Mesenchymal stem cell (in vitro differentiated cells and primary cell): ENCODE measurements at regions not wholly inside any gene's neighbourhood (a gene's known extent, or its start where the extent isn't known, plus 50 kb on each side); places are given as distances from the start of the nearest gene placed in this dataset.

Experiments
- DNase-seq: peaks from one replicate; pipeline ENCODE4 v3.0.0-alpha.2; 2013
- H2AFZ ChIP-seq: one replicate; pipeline ENCODE4 v1.6.1; 2013; ENCODE audit warnings: low read depth, mild to moderate bottlenecking, control low read depth, inconsistent platforms, low read length, moderate library complexity
- H2AK5ac ChIP-seq: 2 replicates; pipeline ENCODE4 v1.6.1; 2013; ENCODE audit warnings: low read length, moderate library complexity, mild to moderate bottlenecking, inconsistent platforms; ENCODE audit not compliant: severe bottlenecking
- H2BK120ac ChIP-seq: one replicate; pipeline ENCODE4 v1.6.1; 2013; ENCODE audit warnings: low read depth, mild to moderate bottlenecking, inconsistent platforms, low read length, moderate library complexity
- H2BK12ac ChIP-seq, 2 experiments: one replicate each; pipeline ENCODE4 v1.6.1; 2013; ENCODE audit warnings: inconsistent platforms in 2 of 2, low read length in 2 of 2, mild to moderate bottlenecking in 2 of 2, moderate library complexity in 2 of 2, control low read depth in 1 of 2
- H2BK15ac ChIP-seq: one replicate; pipeline ENCODE4 v1.6.1; 2013; ENCODE audit warnings: mild to moderate bottlenecking, low read depth, inconsistent platforms; ENCODE audit not compliant: poor library complexity, severe bottlenecking
- H2BK5ac ChIP-seq: 2 replicates; pipeline ENCODE4 v1.6.1; 2013; ENCODE audit warnings: low read depth, mild to moderate bottlenecking, low read length, control low read depth, inconsistent platforms; ENCODE audit not compliant: poor library complexity, severe bottlenecking
- H3K14ac ChIP-seq, 2 experiments: one replicate each; pipeline ENCODE4 v1.6.1; 2013; ENCODE audit warnings: inconsistent platforms in 2 of 2, low read length in 2 of 2, control low read depth in 1 of 2, mild to moderate bottlenecking in 1 of 2, moderate library complexity in 1 of 2
- H3K18ac ChIP-seq, 2 experiments: one replicate each; pipeline ENCODE4 v1.6.1; 2013; ENCODE audit warnings: inconsistent platforms in 2 of 2, low read length in 2 of 2, control low read depth in 1 of 2, low read depth in 1 of 2, mild to moderate bottlenecking in 1 of 2
- H3K23ac ChIP-seq, 2 experiments: one replicate each; pipeline ENCODE4 v1.6.1; 2013; ENCODE audit warnings: inconsistent platforms in 2 of 2, low read length in 2 of 2, mild to moderate bottlenecking in 2 of 2, moderate library complexity in 2 of 2, control low read depth in 1 of 2
- H3K27ac ChIP-seq: 2 replicates; pipeline ENCODE4 v1.5.1; 2013; ENCODE audit warnings: mild to moderate bottlenecking, moderate library complexity, low read length, control low read depth, inconsistent platforms; ENCODE audit not compliant: poor library complexity, severe bottlenecking
- H3K27me3 ChIP-seq, 2 experiments: 2 replicates each; pipeline versions ENCODE4 v1.6.1 to v1.7.0; 2013; ENCODE audit warnings: low read length in 2 of 2, mild to moderate bottlenecking in 2 of 2, moderate library complexity in 2 of 2, control low read depth in 1 of 2, inconsistent platforms in 1 of 2; ENCODE audit not compliant: control insufficient read depth in 1 of 2, insufficient read depth in 1 of 2
- H3K36me3 ChIP-seq, 2 experiments: 2 replicates each; pipeline versions ENCODE4 v1.6.1 to v1.7.0; 2013; ENCODE audit warnings: low read length in 2 of 2, control low read depth in 1 of 2, inconsistent platforms in 1 of 2, low read depth in 1 of 2, mild to moderate bottlenecking in 1 of 2; ENCODE audit not compliant: insufficient read depth in 2 of 2, control insufficient read depth in 1 of 2
- H3K4ac ChIP-seq, 2 experiments: one replicate each; pipeline ENCODE4 v1.6.1; 2013; ENCODE audit warnings: inconsistent platforms in 2 of 2, low read length in 2 of 2, mild to moderate bottlenecking in 2 of 2, moderate library complexity in 2 of 2, control low read depth in 1 of 2, low read depth in 1 of 2
- H3K4me1 ChIP-seq: 2 replicates; pipeline ENCODE4 v1.6.1; 2013; ENCODE audit warnings: low read depth, low read length, control low read depth; ENCODE audit not compliant: control insufficient read depth, insufficient read depth
- H3K4me2 ChIP-seq: 2 replicates; pipeline ENCODE4 v1.6.1; 2013; ENCODE audit warnings: low read length, mild to moderate bottlenecking, inconsistent platforms; ENCODE audit not compliant: poor library complexity, severe bottlenecking
- H3K4me3 ChIP-seq, 2 experiments: 2 replicates each; pipeline versions ENCODE4 v1.5.1 to v1.7.0; 2013; ENCODE audit warnings: low read length in 2 of 2, mild to moderate bottlenecking in 2 of 2, control low read depth in 1 of 2, low read depth in 1 of 2; ENCODE audit not compliant: insufficient read depth in 1 of 2
- H3K79me1 ChIP-seq: replicated peaks from 2 replicates; pipeline ENCODE4 v1.6.1; 2013; ENCODE audit warnings: mild to moderate bottlenecking, control low read depth, low read length, inconsistent platforms; ENCODE audit not compliant: poor library complexity, severe bottlenecking
- H3K9ac ChIP-seq: 2 replicates; pipeline ENCODE4 v1.7.0; 2013; ENCODE audit warnings: mild to moderate bottlenecking, low read length, moderate library complexity
- H3K9me3 ChIP-seq: 2 replicates; pipeline ENCODE4 v1.7.0; 2013; ENCODE audit warnings: mild to moderate bottlenecking, low read length; ENCODE audit not compliant: control insufficient read depth
- H4K8ac ChIP-seq: one replicate; pipeline ENCODE4 v1.6.1; 2013; ENCODE audit warnings: inconsistent platforms, mild to moderate bottlenecking, low read length, moderate library complexity
- H4K91ac ChIP-seq: one replicate; pipeline ENCODE4 v1.6.1; 2013; ENCODE audit warnings: mild to moderate bottlenecking, low read length, inconsistent platforms
- WGBS: methylation state at CpG from one replicate; pipeline ENCODE4 v1.1.7; 2013; ENCODE audit warnings: mixed read lengths; 5-methylcytosine and 5-hydroxymethylcytosine counted together

DNA sequence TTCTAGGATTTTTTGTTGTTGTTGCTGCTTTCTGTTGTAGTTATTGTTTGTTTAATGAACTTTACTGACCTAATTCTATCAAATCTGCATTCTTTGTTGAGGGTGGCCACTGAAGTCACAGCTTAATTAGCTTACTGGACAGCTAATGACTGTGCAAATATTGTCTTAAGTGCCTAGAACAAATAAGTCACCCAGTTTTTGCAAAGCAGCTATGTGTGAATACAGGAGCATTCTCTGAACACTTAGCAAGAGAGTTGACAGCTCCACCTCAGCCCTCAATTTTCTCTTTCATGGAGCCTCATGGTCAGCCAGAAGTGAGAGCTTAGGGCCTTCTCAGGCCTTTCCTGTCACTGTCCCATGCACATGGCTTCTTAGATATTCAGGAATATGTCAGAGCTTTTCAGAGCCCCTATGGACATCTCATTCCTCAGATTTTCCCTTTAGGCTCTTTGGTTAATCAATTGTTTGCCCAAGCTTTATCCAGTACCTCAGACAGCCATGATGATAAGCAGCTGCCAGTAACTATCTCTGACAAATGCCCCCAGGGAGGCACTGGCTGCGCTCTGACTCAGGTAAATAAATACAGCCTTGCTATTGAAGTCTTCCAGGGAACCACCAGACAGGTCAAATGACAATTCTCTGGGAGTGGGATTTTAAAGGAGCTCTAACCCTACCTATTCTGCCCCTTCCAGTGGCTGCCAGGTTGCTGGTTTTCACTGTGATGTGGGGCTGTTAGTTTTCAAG is 241.4 kb upstream of the IL12B start:
- Histone ChIP-seq H3K9me3 (no peaks in the 10 kb centered on the region), H3K4me2 (no peak overlapping the region), H3K4me1 (no peaks in the 10 kb centered on the region), H4K91ac (no peak overlapping the region), H3K14ac (no peak overlapping the region), H3K36me3 (no peaks in the 10 kb centered on the region), H2BK120ac (no peak overlapping the region), H3K4me3 (no peak overlapping the region), H3K27ac (no peak overlapping the region), H3K23ac (no peak overlapping the region), H2AK5ac (no peak overlapping the region), H2AFZ (no peak overlapping the region), H3K18ac (no peak overlapping the region), H3K9ac (no peak overlapping the region), H2BK5ac (no peak overlapping the region), H3K4ac (no peak overlapping the region), H3K79me1 (no peaks in the 10 kb centered on the region), H2BK12ac (no peak overlapping the region), H4K8ac (no peak overlapping the region), H3K27me3 (peaks cover 6 to 26% of the 10 kb centered on the region in 2 experiments), H2BK15ac (no peak overlapping the region)
- no peak for DNase-seq
- WGBS, result 100% methylated on average over 1 of the region's 1 CpG

DNA sequence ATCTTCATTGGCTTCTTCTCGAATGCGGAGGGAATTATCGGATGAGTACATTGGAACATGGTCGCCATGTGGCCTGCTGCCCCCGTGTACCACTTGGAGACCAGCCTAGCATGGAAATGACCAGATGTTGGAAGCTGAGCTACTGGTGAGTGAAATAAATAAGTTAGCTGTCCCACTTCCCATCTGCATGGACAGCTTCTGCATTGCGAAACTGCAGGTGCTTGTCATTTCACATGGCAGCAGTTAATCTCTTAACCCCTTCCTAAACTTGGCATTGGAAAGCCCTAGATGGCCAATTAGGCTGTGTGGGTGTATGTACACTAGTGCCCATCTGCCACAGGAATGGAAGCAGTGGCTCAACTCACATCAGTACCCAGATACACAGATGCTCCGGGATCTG is 246.6 kb upstream of the IL12B start:
- Histone ChIP-seq H3K4me3 (no peak overlapping the region), H3K79me1 (no peaks in the 10 kb centered on the region), H3K4me1 (no peaks in the 10 kb centered on the region), H3K27ac (no peak overlapping the region), H3K9me3 (no peaks in the 10 kb centered on the region), H3K27me3 (peaks cover 0 to 24% of the 10 kb centered on the region in 2 experiments), H3K18ac (no peak overlapping the region), H2AK5ac (no peak overlapping the region), H2BK5ac (no peak overlapping the region), H2BK120ac (no peak overlapping the region), H4K91ac (no peak overlapping the region), H2BK15ac (no peak overlapping the region), H3K14ac (no peak overlapping the region), H3K9ac (no peak overlapping the region), H2AFZ (no peak overlapping the region), H4K8ac (no peak overlapping the region), H3K4ac (no peak overlapping the region), H2BK12ac (no peak overlapping the region), H3K23ac (no peak overlapping the region), H3K4me2 (no peak overlapping the region), H3K36me3 (no peaks in the 10 kb centered on the region)
- DNase-seq, result no peak
- 94% methylated on average over 5 of the region's 7 CpGs for WGBS

DNA sequence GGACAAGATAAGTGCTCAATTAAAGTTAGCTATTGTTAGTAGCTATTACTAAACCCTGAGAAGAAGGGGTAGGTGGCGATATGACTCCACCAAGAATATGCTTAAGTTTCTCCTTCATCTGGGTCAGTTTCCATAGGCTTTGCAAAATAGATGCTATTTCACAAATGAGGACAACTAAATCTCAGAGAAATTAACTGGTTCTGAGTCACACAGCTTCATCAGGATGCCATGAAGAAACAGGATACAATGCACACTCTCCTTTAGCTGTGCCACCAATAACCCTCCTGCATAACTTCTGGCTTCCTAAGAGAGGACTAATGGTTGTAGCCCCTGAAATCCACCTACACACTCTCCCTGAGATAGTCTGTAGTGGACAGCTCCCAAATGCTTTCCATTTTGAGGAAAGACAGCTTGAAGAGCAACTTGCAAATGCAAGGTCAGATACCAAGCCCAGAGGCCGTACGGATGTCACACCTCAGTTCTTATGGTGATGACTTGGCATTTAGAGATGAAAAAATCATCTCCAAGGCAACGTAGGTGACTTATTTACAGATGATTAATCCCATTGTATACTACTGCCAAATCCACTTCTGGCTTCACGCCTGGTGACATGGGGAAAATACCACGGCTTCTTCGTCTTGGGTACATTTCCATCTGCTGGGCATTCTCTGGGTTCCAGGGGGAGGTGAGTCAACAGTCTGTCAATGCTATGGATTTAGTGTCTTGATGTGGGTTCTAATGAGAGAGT is 251.4 kb upstream of the IL12B start:
- H3K14ac ChIP-seq, result no peak overlapping the region
- no peaks in the 10 kb centered on the region for H3K9me3 ChIP-seq
- H3K79me1 ChIP-seq, result no peaks in the 10 kb centered on the region
- no peak overlapping the region for H3K18ac ChIP-seq
- no peak overlapping the region for H3K27ac ChIP-seq
- peak; percentile 34 for DNase-seq
- H2AK5ac ChIP-seq, result no peak overlapping the region
- H2BK120ac ChIP-seq, result no peak overlapping the region
- no peak overlapping the region for H3K4me3 ChIP-seq
- H2BK15ac ChIP-seq, result no peak overlapping the region
- peaks cover 0 to 20% of the 10 kb centered on the region in 2 experiments for H3K27me3 ChIP-seq
- no peaks in the 10 kb centered on the region for H3K36me3 ChIP-seq
- no peak overlapping the region for H3K23ac ChIP-seq
- no peak overlapping the region for H3K4me2 ChIP-seq
- H3K4ac ChIP-seq, result no peak overlapping the region
- H2AFZ ChIP-seq, result no peak overlapping the region
- H4K8ac ChIP-seq, result no peak overlapping the region
- H3K9ac ChIP-seq, result no peak overlapping the region
- H2BK5ac ChIP-seq, result no peak overlapping the region
- H3K4me1 ChIP-seq, result no peaks in the 10 kb centered on the region
- H2BK12ac ChIP-seq, result no peak overlapping the region
- H4K91ac ChIP-seq, result no peak overlapping the region
- WGBS, result 62% methylated on average over 7 of the region's 7 CpGs

DNA sequence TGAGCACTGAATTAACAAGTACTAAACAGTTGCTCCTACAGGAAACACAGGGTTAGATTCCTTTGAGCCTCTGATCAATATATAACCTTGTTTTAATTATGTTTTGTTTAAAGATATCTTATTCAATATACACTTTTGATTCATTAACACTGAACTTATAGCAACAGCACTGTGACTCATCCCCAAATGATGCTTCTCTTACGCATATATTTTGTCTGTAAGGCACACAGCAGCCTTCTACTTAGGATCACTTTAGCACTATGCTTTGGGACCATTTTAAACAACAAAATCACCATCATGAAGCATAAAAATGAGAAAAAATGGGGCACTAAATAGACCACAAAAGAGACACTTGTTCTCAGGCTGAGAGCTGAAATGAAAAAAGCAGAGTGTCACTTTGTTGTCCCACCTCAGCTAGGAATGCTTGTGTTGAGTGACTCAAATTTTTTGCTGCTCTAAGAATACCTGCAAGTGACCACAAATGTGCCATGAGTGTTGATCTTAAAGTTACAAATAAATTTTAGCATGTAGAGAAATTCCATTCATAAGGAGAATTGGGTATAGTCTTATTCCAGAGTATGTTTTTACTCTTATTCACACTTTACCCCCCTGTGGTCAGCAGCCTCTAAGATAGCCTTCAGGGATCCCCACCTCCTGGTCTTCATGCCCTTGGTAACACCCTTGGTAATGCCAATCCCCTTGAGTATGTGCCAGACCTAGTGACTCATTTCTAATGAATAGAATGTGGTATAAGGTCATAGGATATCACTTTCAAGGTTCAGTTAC is 252.7 kb upstream of the IL12B start:
- Histone ChIP-seq H2BK5ac (no peak overlapping the region), H3K4me1 (no peaks in the 10 kb centered on the region), H3K18ac (no peak overlapping the region), H2BK120ac (no peak overlapping the region), H4K8ac (no peak overlapping the region), H2BK12ac (no peak overlapping the region), H3K4me3 (no peak overlapping the region), H3K27ac (no peak overlapping the region), H3K79me1 (no peaks in the 10 kb centered on the region), H2AK5ac (no peak overlapping the region), H3K14ac (no peak overlapping the region), H3K23ac (no peak overlapping the region), H3K27me3 (peaks cover 0 to 27% of the 10 kb centered on the region in 2 experiments), H2BK15ac (no peak overlapping the region), H3K4me2 (no peak overlapping the region), H4K91ac (no peak overlapping the region), H3K9me3 (no peaks in the 10 kb centered on the region), H2AFZ (no peak overlapping the region), H3K36me3 (no peaks in the 10 kb centered on the region), H3K4ac (no peak overlapping the region), H3K9ac (no peak overlapping the region)
- WGBS, result 67% methylated on average over 1 of the region's 1 CpG
- DNase-seq, result peak; percentile 7
